MM.1S (cell line): ENCODE measurements at regions not wholly inside any gene's neighbourhood (a gene's known extent, or its start where the extent isn't known, plus 50 kb on each side); places are given as distances from the start of the nearest gene placed in this dataset.

Source experiments
- DNase-seq: peaks from one replicate; pipeline ENCODE4 v3.0.0-alpha.2; 2015
- H2AFZ ChIP-seq: fragments of 300-600 bp; sonication (generic); 2 replicates; pipeline ENCODE4 v1.6.0; 2016; ENCODE audit warnings: antibody characterized with exemption, low read length
- H3F3A ChIP-seq: fragments of 300-600 bp; sonication (generic); 2 replicates; pipeline ENCODE4 v1.6.1; 2016; ENCODE audit warnings: mild to moderate bottlenecking, antibody characterized with exemption, low read length, moderate library complexity, mixed read lengths; ENCODE audit not compliant: insufficient read depth
- H3K27ac ChIP-seq: fragments of 300-600 bp; sonication (generic); 2 replicates; pipeline ENCODE4 v1.5.1; 2016; ENCODE audit warnings: mild to moderate bottlenecking, low read length
- H3K27me3 ChIP-seq: fragments of 300-600 bp; sonication (generic); replicated peaks from 2 replicates; pipeline ENCODE4 v1.6.0; 2016; ENCODE audit warnings: low read length; ENCODE audit not compliant: insufficient read depth
- H3K36me3 ChIP-seq: fragments of 300-600 bp; sonication (generic); replicated peaks from 2 replicates; pipeline ENCODE4 v1.6.1; 2016; ENCODE audit warnings: mild to moderate bottlenecking, low read length, mixed read lengths; ENCODE audit not compliant: insufficient read depth
- H3K4me1 ChIP-seq: fragments of 300-600 bp; sonication (generic); 2 replicates; pipeline ENCODE4 v1.6.1; 2016; ENCODE audit warnings: low read length, mixed read lengths
- H3K4me2 ChIP-seq: fragments of 300-600 bp; sonication (generic); 2 replicates; pipeline ENCODE4 v1.6.0; 2016; ENCODE audit warnings: low read depth, low read length
- H3K4me3 ChIP-seq: fragments of 300-600 bp; sonication (generic); 2 replicates; pipeline ENCODE4 v1.5.1; 2016; ENCODE audit warnings: low read length, mixed read lengths
- H3K79me2 ChIP-seq: fragments of 300-600 bp; sonication (generic); 2 replicates; pipeline ENCODE4 v1.6.1; 2016; ENCODE audit warnings: mixed run types, low read length, mixed read lengths
- H3K9ac ChIP-seq: fragments of 300-600 bp; sonication (generic); 2 replicates; pipeline ENCODE4 v1.6.1; 2016; ENCODE audit warnings: low read length, mixed read lengths
- H3K9me2 ChIP-seq: fragments of 300-600 bp; sonication (generic); replicated peaks from 2 replicates; pipeline ENCODE4 v1.6.1; 2016; ENCODE audit warnings: mild to moderate bottlenecking, low read length, mixed read lengths; ENCODE audit not compliant: insufficient read depth
- H3K9me3 ChIP-seq: fragments of 300-600 bp; sonication (generic); replicated peaks from 2 replicates; pipeline ENCODE4 v1.6.1; 2016; ENCODE audit warnings: mild to moderate bottlenecking, low read length, mixed read lengths; ENCODE audit not compliant: insufficient read depth
- H4K20me1 ChIP-seq: fragments of 300-600 bp; sonication (generic); 2 replicates; pipeline ENCODE4 v1.6.1; 2016; ENCODE audit warnings: mild to moderate bottlenecking, low read length, moderate library complexity, mixed read lengths; ENCODE audit not compliant: insufficient read depth
- CTCF ChIP-seq: fragments of 300-600 bp; sonication (generic); IDR thresholded peaks from 2 replicates; pipeline ENCODE4 v1.5.1; 2016; ENCODE audit warnings: antibody characterized with exemption, low read length, mixed read lengths
- EZH2 ChIP-seq: fragments of 300-600 bp; sonication (generic); optimal IDR thresholded peaks from 2 replicates; pipeline ENCODE3; 2017; ENCODE audit warnings: low read depth, mild to moderate bottlenecking, antibody characterized with exemption, low read length, mixed read lengths
- EZH2phosphoT487 ChIP-seq: fragments of 300-600 bp; sonication (generic); IDR thresholded peaks from 2 replicates; pipeline ENCODE4 v1.6.1; 2018; ENCODE audit warnings: antibody characterized with exemption, low read length

GRCh38 chr6:9511157-9511556, 903.7 kb downstream of the TFAP2A start:
- H3K9ac ChIP-seq, result no peak overlapping the region
- no peaks in the 10 kb centered on the region for H4K20me1 ChIP-seq
- no peak overlapping the region for H3K4me2 ChIP-seq
- no peak overlapping the region for H2AFZ ChIP-seq
- no peak for DNase-seq
- H3K79me2 ChIP-seq, result no peaks in the 10 kb centered on the region
- no peak overlapping the region for H3K4me3 ChIP-seq
- no peaks in the 10 kb centered on the region for H3K9me3 ChIP-seq
- no peaks in the 10 kb centered on the region for H3K9me2 ChIP-seq
- no peaks in the 10 kb centered on the region for H3K36me3 ChIP-seq
- H3F3A ChIP-seq, result no peaks in the 10 kb centered on the region
- no peaks in the 10 kb centered on the region for H3K27me3 ChIP-seq
- TF ChIP-seq EZH2, result no peak
- no peak for TF ChIP-seq CTCF
- TF ChIP-seq EZH2phosphoT487, result no peak
- no peak overlapping the region for H3K27ac ChIP-seq
- no peaks in the 10 kb centered on the region for H3K4me1 ChIP-seq

- no peaks in the 10 kb centered on the region for H3K9me2 ChIP-seq
- no peaks in the 10 kb centered on the region for H3K79me2 ChIP-seq
- H3K9ac ChIP-seq, result no peak overlapping the region
- H3K36me3 ChIP-seq, result no peaks in the 10 kb centered on the region
- no peak for DNase-seq
- TF ChIP-seq EZH2, result no peak
- TF ChIP-seq CTCF, result no peak
- TF ChIP-seq EZH2phosphoT487, result no peak
- H3F3A ChIP-seq, result no peaks in the 10 kb centered on the region
- no peaks in the 10 kb centered on the region for H4K20me1 ChIP-seq
- H3K4me3 ChIP-seq, result no peak overlapping the region
- no peak overlapping the region for H2AFZ ChIP-seq
- no peak overlapping the region for H3K27ac ChIP-seq
- no peaks in the 10 kb centered on the region for H3K4me1 ChIP-seq
- H3K4me2 ChIP-seq, result no peak overlapping the region
- no peaks in the 10 kb centered on the region for H3K9me3 ChIP-seq
- no peaks in the 10 kb centered on the region for H3K27me3 ChIP-seq
Observed at GRCh38 chr6:9507136-9507895, 907.6 kb downstream of the TFAP2A start.

GRCh38 chr6:9504191-9504590, 910.7 kb downstream of the TFAP2A start:
- no peaks in the 10 kb centered on the region for H3K27me3 ChIP-seq
- H2AFZ ChIP-seq, result no peak overlapping the region
- H3F3A ChIP-seq, result no peaks in the 10 kb centered on the region
- no peaks in the 10 kb centered on the region for H3K36me3 ChIP-seq
- peaks cover 4% of the 10 kb centered on the region for H3K4me1 ChIP-seq
- H3K9me3 ChIP-seq, result no peaks in the 10 kb centered on the region
- no peak overlapping the region for H3K27ac ChIP-seq
- no peaks in the 10 kb centered on the region for H4K20me1 ChIP-seq
- H3K79me2 ChIP-seq, result no peaks in the 10 kb centered on the region
- H3K9ac ChIP-seq, result no peak overlapping the region
- H3K4me3 ChIP-seq, result no peak overlapping the region
- TF ChIP-seq EZH2, result no peak
- no peak for TF ChIP-seq EZH2phosphoT487
- no peak for TF ChIP-seq CTCF
- no peak for DNase-seq
- H3K9me2 ChIP-seq, result no peaks in the 10 kb centered on the region
- H3K4me2 ChIP-seq, result no peak overlapping the region
